ENCODE measurements at regions not wholly inside any gene's neighbourhood (a gene's known extent, or its start where the extent isn't known, plus 50 kb on each side); places are given as distances from the start of the nearest gene placed in this dataset.

GRCh38 chr1:56411484-56412180 is 167.7 kb downstream of the PLPP3 start:
- Histone ChIP-seq H3K4me3 (replicated peaks; ENCODE audit: insufficient read depth, low read length) (no peak overlapping the region), H3K27me3 (ENCODE audit: insufficient read depth, poor library complexity, severe bottlenecking) (no peaks in the 10 kb centered on the region), H3K27ac (replicated peaks) (no peak overlapping the region)
- no peak for DNase-seq (ENCODE audit: low read depth in 1 of 2, low spot score in 1 of 2)
- TF ChIP-seq POLR2AphosphoS5 (IDR thresholded peaks at IDR 0.05; ENCODE audit: low read depth), result no peak
- no peak for TF ChIP-seq GABPA (IDR thresholded peaks at IDR 0.05; ENCODE audit: low read depth)
- TF ChIP-seq SPI1 (IDR thresholded peaks at IDR 0.05; ENCODE audit: borderline replicate concordance, low read depth), result no peak
- TF ChIP-seq, protein P1, sequence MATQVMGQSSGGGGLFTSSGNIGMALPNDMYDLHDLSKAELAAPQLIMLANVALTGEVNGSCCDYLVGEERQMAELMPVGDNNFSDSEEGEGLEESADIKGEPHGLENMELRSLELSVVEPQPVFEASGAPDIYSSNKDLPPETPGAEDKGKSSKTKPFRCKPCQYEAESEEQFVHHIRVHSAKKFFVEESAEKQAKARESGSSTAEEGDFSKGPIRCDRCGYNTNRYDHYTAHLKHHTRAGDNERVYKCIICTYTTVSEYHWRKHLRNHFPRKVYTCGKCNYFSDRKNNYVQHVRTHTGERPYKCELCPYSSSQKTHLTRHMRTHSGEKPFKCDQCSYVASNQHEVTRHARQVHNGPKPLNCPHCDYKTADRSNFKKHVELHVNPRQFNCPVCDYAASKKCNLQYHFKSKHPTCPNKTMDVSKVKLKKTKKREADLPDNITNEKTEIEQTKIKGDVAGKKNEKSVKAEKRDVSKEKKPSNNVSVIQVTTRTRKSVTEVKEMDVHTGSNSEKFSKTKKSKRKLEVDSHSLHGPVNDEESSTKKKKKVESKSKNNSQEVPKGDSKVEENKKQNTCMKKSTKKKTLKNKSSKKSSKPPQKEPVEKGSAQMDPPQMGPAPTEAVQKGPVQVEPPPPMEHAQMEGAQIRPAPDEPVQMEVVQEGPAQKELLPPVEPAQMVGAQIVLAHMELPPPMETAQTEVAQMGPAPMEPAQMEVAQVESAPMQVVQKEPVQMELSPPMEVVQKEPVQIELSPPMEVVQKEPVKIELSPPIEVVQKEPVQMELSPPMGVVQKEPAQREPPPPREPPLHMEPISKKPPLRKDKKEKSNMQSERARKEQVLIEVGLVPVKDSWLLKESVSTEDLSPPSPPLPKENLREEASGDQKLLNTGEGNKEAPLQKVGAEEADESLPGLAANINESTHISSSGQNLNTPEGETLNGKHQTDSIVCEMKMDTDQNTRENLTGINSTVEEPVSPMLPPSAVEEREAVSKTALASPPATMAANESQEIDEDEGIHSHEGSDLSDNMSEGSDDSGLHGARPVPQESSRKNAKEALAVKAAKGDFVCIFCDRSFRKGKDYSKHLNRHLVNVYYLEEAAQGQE (IDR thresholded peaks at IDR 0.05; ENCODE audit: insufficient replicate concordance, low read depth), result no peak
- TF ChIP-seq CTCF (IDR thresholded peaks at IDR 0.05; ENCODE audit: insufficient read depth, low read length), result no peak

GRCh38 chr1:56411021-56411420 is 168.3 kb downstream of the PLPP3 start:
- TF ChIP-seq SPI1 (IDR thresholded peaks at IDR 0.05; ENCODE audit: borderline replicate concordance, low read depth) (no peak), GABPA (IDR thresholded peaks at IDR 0.05; ENCODE audit: low read depth) (no peak), CTCF (IDR thresholded peaks at IDR 0.05; ENCODE audit: insufficient read depth, low read length) (no peak), POLR2AphosphoS5 (IDR thresholded peaks at IDR 0.05; ENCODE audit: low read depth) (no peak)
- TF ChIP-seq, protein P1 (IDR thresholded peaks at IDR 0.05; ENCODE audit: insufficient replicate concordance, low read depth), result no peak
- H3K27me3 ChIP-seq (ENCODE audit: insufficient read depth, poor library complexity, severe bottlenecking), result no peaks in the 10 kb centered on the region
- H3K27ac ChIP-seq (replicated peaks), result no peak overlapping the region
- no peak overlapping the region for H3K4me3 ChIP-seq (replicated peaks; ENCODE audit: insufficient read depth, low read length)
- no peak for DNase-seq (ENCODE audit: low read depth in 1 of 2, low spot score in 1 of 2)

- TF ChIP-seq, protein P1 (IDR thresholded peaks at IDR 0.05; ENCODE audit: insufficient replicate concordance, low read depth), result no peak
- TF ChIP-seq CTCF (IDR thresholded peaks at IDR 0.05; ENCODE audit: insufficient read depth, low read length) (no peak), SPI1 (IDR thresholded peaks at IDR 0.05; ENCODE audit: borderline replicate concordance, low read depth) (no peak), GABPA (IDR thresholded peaks at IDR 0.05; ENCODE audit: low read depth) (no peak), POLR2AphosphoS5 (IDR thresholded peaks at IDR 0.05; ENCODE audit: low read depth) (no peak)
- H3K4me3 ChIP-seq (replicated peaks; ENCODE audit: insufficient read depth, low read length), result no peak overlapping the region
Measured at GRCh38 chr1:56410405-56410804, 169.0 kb downstream of the PLPP3 start.

More at GRCh38 chr1:56410405-56410804, 169.0 kb downstream of the PLPP3 start:
- Histone ChIP-seq H3K27ac (replicated peaks) (no peak overlapping the region), H3K27me3 (ENCODE audit: insufficient read depth, poor library complexity, severe bottlenecking) (no peaks in the 10 kb centered on the region)
- no peak for DNase-seq (ENCODE audit: low read depth in 1 of 2, low spot score in 1 of 2)
